Activated CD8-positive, alpha-beta memory T cell treated with anti-CD3 and anti-CD28 coated beads, Interleukin-2, amount 50 U/mL, for 1 hour (primary cell): ENCODE measurements at regions not wholly inside any gene's neighbourhood (a gene's known extent, or its start where the extent isn't known, plus 50 kb on each side); places are given as distances from the start of the nearest gene placed in this dataset.

Experiments used
- DNase-seq: peaks from one replicate; pipeline ENCODE4 v3.0.0-alpha.2; 2020; ENCODE audit errors: extremely low read depth

GRCh38 chr6:15801912-15802311 lies 139.1 kb upstream of the DTNBP1 start:
- DNase-seq: no peak

GRCh38 chr6:15800841-15801617 lies 138.2 kb upstream of the DTNBP1 start:
- DNase-seq: no peak

GRCh38 chr6:15798533-15799255 lies 135.9 kb upstream of the DTNBP1 start:
- DNase-seq: no peak

GRCh38 chr6:15796844-15797243 lies 134.0 kb upstream of the DTNBP1 start:
- DNase-seq: no peak

- DNase-seq: no peak
These were observed 133.4 kb upstream of the DTNBP1 start for GRCh38 chr6:15796130-15796771.

- DNase-seq: no peak
These were observed 131.0 kb upstream of the DTNBP1 start for GRCh38 chr6:15793826-15794225.

GRCh38 chr6:15793288-15793687 lies 130.5 kb upstream of the DTNBP1 start:
- DNase-seq: no peak

- DNase-seq: no peak
These were observed 130.0 kb upstream of the DTNBP1 start for GRCh38 chr6:15792842-15793241.

- DNase-seq: no peak
These were observed 128.8 kb upstream of the DTNBP1 start for GRCh38 chr6:15791448-15792181.

GRCh38 chr6:15790116-15790515 lies 127.3 kb upstream of the DTNBP1 start:
- DNase-seq: no peak

GRCh38 chr6:15786846-15787245 lies 124.0 kb upstream of the DTNBP1 start:
- DNase-seq: no peak

GRCh38 chr6:15783484-15783883 lies 120.7 kb upstream of the DTNBP1 start:
- no peak for DNase-seq

GRCh38 chr6:15781890-15782289 lies 119.1 kb upstream of the DTNBP1 start:
- DNase-seq: no peak

- DNase-seq: no peak
These were observed 118.5 kb upstream of the DTNBP1 start for GRCh38 chr6:15781333-15781732.

GRCh38 chr6:15780437-15780836 lies 117.6 kb upstream of the DTNBP1 start:
- DNase-seq: no peak

- DNase-seq: no peak
These were observed 116.9 kb upstream of the DTNBP1 start for GRCh38 chr6:15779726-15780125.

- DNase-seq: no peak
These were observed 113.7 kb upstream of the DTNBP1 start for GRCh38 chr6:15776458-15776980.

GRCh38 chr6:15775741-15776140 lies 112.9 kb upstream of the DTNBP1 start:
- DNase-seq: no peak

- no peak for DNase-seq
These were observed 112.3 kb upstream of the DTNBP1 start for GRCh38 chr6:15775076-15775634.

GRCh38 chr6:15773806-15774410 lies 111.1 kb upstream of the DTNBP1 start:
- no peak for DNase-seq
